ENCODE measurements at regions not wholly inside any gene's neighbourhood (a gene's known extent, or its start where the extent isn't known, plus 50 kb on each side); places are given as distances from the start of the nearest gene placed in this dataset.

GRCh38 chr2:166613226-166613625, 119.2 kb upstream of the SCN7A start:
- TF ChIP-seq SUZ12 (IDR thresholded peaks at IDR 0.05; ENCODE audit: extremely low read depth, insufficient read depth, insufficient read length): no peak
- no peak for TF ChIP-seq YY1 (IDR thresholded peaks at IDR 0.05; ENCODE audit: insufficient read depth, insufficient read length)

Measured in NT2/D1 (cell line).